Neuronal stem cell (in vitro differentiated cells): ENCODE measurements at regions not wholly inside any gene's neighbourhood (a gene's known extent, or its start where the extent isn't known, plus 50 kb on each side); places are given as distances from the start of the nearest gene placed in this dataset.

Experiments used
- DNase-seq: peaks from one replicate; pipeline ENCODE4 v3.0.0-alpha.2; 2013; ENCODE audit warnings: low spot score
- H2AFZ ChIP-seq: one replicate; pipeline ENCODE4 v1.6.1; 2013; ENCODE audit warnings: mild to moderate bottlenecking, low read length, inconsistent platforms
- H2AK5ac ChIP-seq: 2 replicates; pipeline ENCODE4 v1.6.1; 2013; ENCODE audit warnings: low read depth, mild to moderate bottlenecking, inconsistent platforms, low read length, moderate library complexity, mixed read lengths
- H2BK120ac ChIP-seq: 2 replicates; pipeline ENCODE4 v1.6.1; 2013; ENCODE audit warnings: low read depth, mild to moderate bottlenecking, inconsistent platforms, low read length, moderate library complexity, mixed read lengths
- H2BK12ac ChIP-seq: one replicate; pipeline ENCODE4 v1.6.1; 2013; ENCODE audit warnings: low read length, inconsistent platforms
- H2BK15ac ChIP-seq: 2 replicates; pipeline ENCODE4 v1.6.1; 2013; ENCODE audit warnings: mild to moderate bottlenecking, low read length, inconsistent platforms, mixed read lengths
- H2BK5ac ChIP-seq: one replicate; pipeline ENCODE4 v1.6.1; 2013; ENCODE audit warnings: inconsistent platforms, mild to moderate bottlenecking, low read length, moderate library complexity
- H3K14ac ChIP-seq: one replicate; pipeline ENCODE4 v1.6.1; 2013; ENCODE audit warnings: low read length, inconsistent platforms
- H3K18ac ChIP-seq: 2 replicates; pipeline ENCODE4 v1.6.1; 2013; ENCODE audit warnings: low read length, inconsistent platforms
- H3K23ac ChIP-seq: 2 replicates; pipeline ENCODE4 v1.6.1; 2013; ENCODE audit warnings: low read depth, mild to moderate bottlenecking, mixed read lengths, low read length, inconsistent platforms; ENCODE audit not compliant: poor library complexity
- H3K27ac ChIP-seq: replicated peaks from 3 replicates; pipeline ENCODE4 v1.5.1; 2013; ENCODE audit warnings: low read length, inconsistent platforms
- H3K27me3 ChIP-seq, 3 experiments: 2 replicates each; pipeline ENCODE4 v1.6.1; 2013; ENCODE audit warnings: low read length in 3 of 3, mild to moderate bottlenecking in 2 of 3, inconsistent platforms in 1 of 3, low read depth in 1 of 3, mixed read lengths in 1 of 3, moderate library complexity in 1 of 3; ENCODE audit not compliant: control insufficient read depth in 3 of 3, insufficient read depth in 3 of 3
- H3K36me3 ChIP-seq, 2 donors: replicated peaks in 1 of 2; 2 replicates each; pipeline ENCODE4 v1.6.1; 2013; ENCODE audit warnings: low read length in 2 of 2; ENCODE audit not compliant: control insufficient read depth in 2 of 2, insufficient read depth in 2 of 2
- H3K4ac ChIP-seq: 2 replicates; pipeline ENCODE4 v1.6.1; 2013; ENCODE audit warnings: inconsistent platforms, mild to moderate bottlenecking, low read length, moderate library complexity
- H3K4me1 ChIP-seq, 2 donors: 1 replicate in 1 of 2; 2 replicates in 1 of 2; pipeline ENCODE4 v1.6.1; 2013; ENCODE audit warnings: low read length in 2 of 2, low read depth in 1 of 2; ENCODE audit not compliant: control insufficient read depth in 2 of 2, insufficient read depth in 1 of 2
- H3K4me2 ChIP-seq: one replicate; pipeline ENCODE4 v1.6.1; 2013; ENCODE audit warnings: mild to moderate bottlenecking, low read length, inconsistent platforms; ENCODE audit not compliant: insufficient read depth, poor library complexity, severe bottlenecking
- H3K4me3 ChIP-seq, 2 donors: 2 replicates each; pipeline ENCODE4 v1.5.1; 2013; ENCODE audit warnings: low read length in 2 of 2, mild to moderate bottlenecking in 2 of 2, inconsistent platforms in 1 of 2, moderate library complexity in 1 of 2
- H3K79me1 ChIP-seq: one replicate; pipeline ENCODE4 v1.6.1; 2013; ENCODE audit warnings: low read depth, mild to moderate bottlenecking, inconsistent platforms, low read length, moderate library complexity
- H3K9ac ChIP-seq: one replicate; pipeline ENCODE4 v1.6.1; 2013; ENCODE audit warnings: mild to moderate bottlenecking, low read depth, low read length, inconsistent platforms; ENCODE audit not compliant: poor library complexity
- H3K9me3 ChIP-seq, 2 donors: replicated peaks in 1 of 2; 2 replicates each; pipeline versions ENCODE3 to v1.6.1; 2013; ENCODE audit warnings: low read length in 2 of 2, mild to moderate bottlenecking in 2 of 2, inconsistent platforms in 1 of 2, low read depth in 1 of 2, mixed read lengths in 1 of 2, moderate library complexity in 1 of 2; ENCODE audit not compliant: control insufficient read depth in 2 of 2, insufficient read depth in 1 of 2
- H4K8ac ChIP-seq: one replicate; pipeline ENCODE4 v1.6.1; 2013; ENCODE audit warnings: low read depth, mild to moderate bottlenecking, inconsistent platforms, low read length, moderate library complexity
- H4K91ac ChIP-seq: one replicate; pipeline ENCODE4 v1.6.1; 2013; ENCODE audit warnings: low read length, low read depth, mild to moderate bottlenecking, inconsistent platforms; ENCODE audit not compliant: poor library complexity
- WGBS, 2 donors: extraction: QIAGEN DNeasy Blood & Tissue Kit; methylation state at CpG; one replicate each; pipeline ENCODE4 v1.1.7; 2013; ENCODE audit warnings: missing lambda C conversion rate in 2 of 2, mixed read lengths in 1 of 2; ENCODE audit not compliant: insufficient read length in 2 of 2, insufficient replicate concordance in 1 of 2; ENCODE audit errors: extremely low coverage in 2 of 2; 5-methylcytosine and 5-hydroxymethylcytosine counted together

GRCh38 chr11:37671321-37671720 lies 1073.3 kb upstream of the RAG2 start:
- H3K9me3 ChIP-seq = no peaks in the 10 kb centered on the region
- no peak overlapping the region for H2BK12ac ChIP-seq
- H3K23ac ChIP-seq = no peak overlapping the region
- H3K14ac ChIP-seq = no peak overlapping the region
- H4K91ac ChIP-seq = no peak overlapping the region
- H2AFZ ChIP-seq = no peak overlapping the region
- H3K79me1 ChIP-seq = no peaks in the 10 kb centered on the region
- no peak overlapping the region for H3K27ac ChIP-seq
- no peak overlapping the region for H4K8ac ChIP-seq
- no peaks in the 10 kb centered on the region for H3K4me1 ChIP-seq
- H3K36me3 ChIP-seq = no peaks in the 10 kb centered on the region
- no peak overlapping the region for H2BK5ac ChIP-seq
- no peaks in the 10 kb centered on the region for H3K27me3 ChIP-seq
- H3K4me2 ChIP-seq = no peak overlapping the region
- no peak overlapping the region for H3K4ac ChIP-seq
- no peak overlapping the region for H3K18ac ChIP-seq
- no peak overlapping the region for H2BK15ac ChIP-seq
- H2BK120ac ChIP-seq = no peak overlapping the region
- H2AK5ac ChIP-seq = no peak overlapping the region
- no peak overlapping the region for H3K4me3 ChIP-seq
- no peak for DNase-seq
- H3K9ac ChIP-seq = no peak overlapping the region

GRCh38 chr11:37666960-37667359 lies 1068.9 kb upstream of the RAG2 start:
- WGBS, 2 donors = 100% methylated on average over 1 of the region's 2 CpGs
- no peak for DNase-seq

GRCh38 chr11:37657645-37658044 lies 1059.6 kb upstream of the RAG2 start:
- no peaks in the 10 kb centered on the region for H3K4me1 ChIP-seq
- H3K27me3 ChIP-seq = no peaks in the 10 kb centered on the region
- H3K36me3 ChIP-seq = no peaks in the 10 kb centered on the region
- H2BK15ac ChIP-seq = no peak overlapping the region
- H3K9me3 ChIP-seq = no peaks in the 10 kb centered on the region
- H3K14ac ChIP-seq = no peak overlapping the region
- no peak overlapping the region for H3K4me2 ChIP-seq
- H3K9ac ChIP-seq = no peak overlapping the region
- no peak for DNase-seq
- no peak overlapping the region for H2AFZ ChIP-seq
- H3K4ac ChIP-seq = no peak overlapping the region
- no peak overlapping the region for H2BK120ac ChIP-seq
- H3K4me3 ChIP-seq = no peak overlapping the region
- no peak overlapping the region for H2BK5ac ChIP-seq
- H3K18ac ChIP-seq = no peak overlapping the region
- no peak overlapping the region for H4K91ac ChIP-seq
- H2AK5ac ChIP-seq = no peak overlapping the region
- H3K79me1 ChIP-seq = no peaks in the 10 kb centered on the region
- no CpG with 5 or more reads among the region's 1 CpG for WGBS, 2 donors
- no peak overlapping the region for H4K8ac ChIP-seq
- no peak overlapping the region for H2BK12ac ChIP-seq
- no peak overlapping the region for H3K27ac ChIP-seq
- H3K23ac ChIP-seq = no peak overlapping the region

More at GRCh38 chr11:37666960-37667359, 1068.9 kb upstream of the RAG2 start:
- no peak overlapping the region for H4K8ac ChIP-seq
- no peak overlapping the region for H2BK120ac ChIP-seq
- H2BK5ac ChIP-seq = no peak overlapping the region
- no peak overlapping the region for H3K27ac ChIP-seq
- H2BK12ac ChIP-seq = no peak overlapping the region
- no peak overlapping the region for H2AK5ac ChIP-seq
- H3K9me3 ChIP-seq = no peaks in the 10 kb centered on the region
- H3K4me1 ChIP-seq = no peaks in the 10 kb centered on the region
- H3K4me2 ChIP-seq = no peak overlapping the region
- H3K27me3 ChIP-seq = no peaks in the 10 kb centered on the region
- no peak overlapping the region for H4K91ac ChIP-seq
- H3K9ac ChIP-seq = no peak overlapping the region
- no peak overlapping the region for H3K18ac ChIP-seq
- H3K14ac ChIP-seq = no peak overlapping the region
- H3K4ac ChIP-seq = no peak overlapping the region
- no peak overlapping the region for H3K4me3 ChIP-seq
- no peaks in the 10 kb centered on the region for H3K79me1 ChIP-seq
- H3K36me3 ChIP-seq = no peaks in the 10 kb centered on the region
- H2BK15ac ChIP-seq = no peak overlapping the region
- no peak overlapping the region for H3K23ac ChIP-seq
- H2AFZ ChIP-seq = no peak overlapping the region

GRCh38 chr11:37647767-37648166 lies 1049.7 kb upstream of the RAG2 start:
- Histone ChIP-seq H2BK5ac (no peak overlapping the region), H2BK15ac (no peak overlapping the region)
- WGBS, 2 donors = no CpG with 5 or more reads among the region's 1 CpG

More at GRCh38 chr11:37647767-37648166, 1049.7 kb upstream of the RAG2 start:
- no peak overlapping the region for H2BK12ac ChIP-seq
- H3K4me1 ChIP-seq = no peaks in the 10 kb centered on the region
- H3K18ac ChIP-seq = no peak overlapping the region
- no peaks in the 10 kb centered on the region for H3K27me3 ChIP-seq
- no peak overlapping the region for H3K27ac ChIP-seq
- DNase-seq = no peak
- H3K79me1 ChIP-seq = no peaks in the 10 kb centered on the region
- no peak overlapping the region for H2AK5ac ChIP-seq
- no peak overlapping the region for H3K9ac ChIP-seq
- H3K36me3 ChIP-seq = no peaks in the 10 kb centered on the region
- H3K14ac ChIP-seq = no peak overlapping the region
- no peak overlapping the region for H3K4ac ChIP-seq
- no peak overlapping the region for H3K4me2 ChIP-seq
- H4K8ac ChIP-seq = no peak overlapping the region
- no peaks in the 10 kb centered on the region for H3K9me3 ChIP-seq
- no peak overlapping the region for H2BK120ac ChIP-seq
- H3K4me3 ChIP-seq = no peak overlapping the region
- H4K91ac ChIP-seq = no peak overlapping the region
- no peak overlapping the region for H3K23ac ChIP-seq
- no peak overlapping the region for H2AFZ ChIP-seq
